HG03103 (cell line): ENCODE measurements at regions not wholly inside any gene's neighbourhood (a gene's known extent, or its start where the extent isn't known, plus 50 kb on each side); places are given as distances from the start of the nearest gene placed in this dataset.
"Not testable (repeated sequence)": the region's sequence is repeated elsewhere in the genome, so short reads cannot be mapped to it uniquely, and the experiment has no call there.

ENCODE experiments used
- ATAC-seq: cut with Tn5 transposase; IDR thresholded peaks from one replicate; pipeline ENCODE4 v1.9.1; 2021; ENCODE audit warnings: low read depth; ENCODE audit not compliant: unreplicated experiment

DNA sequence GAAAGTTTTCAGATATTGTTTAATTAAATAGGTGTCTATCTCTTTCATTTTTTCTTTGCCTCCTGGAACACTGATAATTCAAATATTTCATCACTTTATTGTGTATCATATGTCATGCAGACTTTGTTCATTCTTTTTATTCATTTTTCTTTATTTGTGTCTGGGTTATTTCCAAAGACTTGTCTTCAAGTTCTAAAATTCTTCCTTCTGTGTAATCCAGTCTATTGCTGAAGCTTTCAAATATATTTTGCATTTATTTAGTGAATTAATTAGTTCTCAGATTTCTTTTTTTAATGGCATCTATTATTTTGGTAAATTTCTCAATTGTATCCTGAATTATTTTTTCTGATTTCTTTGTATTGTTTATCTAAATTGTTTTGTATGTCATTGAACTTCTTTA, 70.1 kb downstream of the ZNF330 start:
- ATAC-seq = no peak

GRCh38 chr4:141294306-141294705, 73.6 kb downstream of the ZNF330 start:
- ATAC-seq = no peak

GRCh38 chr4:141301216-141301615, 80.5 kb downstream of the ZNF330 start:
- no peak for ATAC-seq

DNA sequence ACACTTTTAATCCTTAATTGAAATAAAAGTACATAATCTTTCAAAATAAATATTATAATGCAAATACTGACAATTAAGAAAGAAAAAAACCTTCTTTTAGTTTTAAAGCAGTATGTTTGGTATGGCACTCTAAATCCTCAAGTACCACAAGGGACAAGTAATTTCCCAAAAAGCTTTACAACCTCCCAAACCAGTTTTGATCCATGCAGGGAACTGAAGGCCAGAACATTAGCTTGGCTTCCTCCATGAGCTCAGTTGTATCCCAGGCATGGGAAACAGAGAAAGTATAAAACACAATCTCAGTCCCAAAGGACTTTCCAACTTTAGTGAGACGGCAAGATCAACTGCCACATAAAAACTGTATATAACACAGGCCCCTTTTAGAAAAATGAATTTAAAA, 82.2 kb downstream of the ZNF330 start:
- ATAC-seq = no peak

DNA sequence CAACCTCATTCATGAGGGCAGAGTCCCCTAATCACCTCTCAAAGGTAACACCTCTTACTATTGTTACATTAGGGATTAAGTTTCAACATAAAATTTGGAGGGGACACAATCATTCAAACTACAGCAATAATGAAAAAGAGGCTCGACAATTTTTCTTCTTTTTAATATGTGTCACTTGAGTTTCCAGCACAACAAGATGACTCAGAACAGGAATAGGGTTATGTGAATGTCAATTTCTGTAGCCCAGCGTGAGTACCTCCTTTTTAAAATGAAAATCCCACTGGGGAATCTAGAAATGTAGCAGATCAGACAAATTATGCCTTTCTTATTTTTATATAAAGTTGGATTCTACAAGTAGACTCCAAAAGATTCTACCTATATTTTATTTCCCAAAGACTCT, 83.7 kb downstream of the ZNF330 start:
- ATAC-seq = no peak

DNA sequence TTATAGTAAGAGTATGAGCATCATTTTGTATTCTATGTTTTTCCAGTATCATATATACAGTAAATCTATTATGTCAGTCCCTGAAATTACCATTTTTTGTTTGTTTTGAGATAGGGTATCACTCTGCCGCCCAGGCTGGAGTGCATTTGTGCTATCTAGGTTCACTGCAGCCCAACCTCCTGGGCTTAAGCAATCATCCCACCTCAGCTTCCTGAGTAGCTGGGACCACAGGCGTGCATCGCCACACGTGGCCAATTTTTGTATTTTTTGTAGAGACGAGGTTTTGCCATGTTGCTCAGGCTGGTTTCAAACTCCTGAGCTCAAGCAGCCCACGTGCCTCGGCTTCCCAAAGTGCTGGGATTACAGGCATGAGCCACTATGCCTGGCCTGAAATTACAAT, 85.6 kb downstream of the ZNF330 start:
- no peak for ATAC-seq

- ATAC-seq = peak; percentile 100
These were observed 86.6 kb downstream of the ZNF330 start for GRCh38 chr4:141307241-141307689.

DNA sequence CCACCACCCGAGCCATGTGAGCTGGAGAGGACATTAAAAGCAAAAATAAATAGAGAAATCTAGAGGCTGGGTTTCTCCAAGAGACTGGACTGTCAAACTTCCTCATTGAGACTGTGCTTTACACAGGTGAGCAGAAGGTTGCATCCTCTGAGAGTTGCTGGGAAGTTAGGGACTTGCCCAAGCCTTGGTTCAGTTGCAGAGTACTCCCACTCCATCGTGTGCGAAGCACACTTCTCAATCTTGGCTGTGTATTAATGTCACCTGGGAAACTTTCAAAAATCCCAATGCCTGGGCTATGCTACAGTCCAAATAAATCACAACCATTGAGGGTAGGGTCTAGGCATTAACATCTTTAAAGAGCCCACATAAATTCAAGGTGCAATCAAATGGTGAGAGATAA, 89.2 kb downstream of the ZNF330 start:
- no peak for ATAC-seq

DNA sequence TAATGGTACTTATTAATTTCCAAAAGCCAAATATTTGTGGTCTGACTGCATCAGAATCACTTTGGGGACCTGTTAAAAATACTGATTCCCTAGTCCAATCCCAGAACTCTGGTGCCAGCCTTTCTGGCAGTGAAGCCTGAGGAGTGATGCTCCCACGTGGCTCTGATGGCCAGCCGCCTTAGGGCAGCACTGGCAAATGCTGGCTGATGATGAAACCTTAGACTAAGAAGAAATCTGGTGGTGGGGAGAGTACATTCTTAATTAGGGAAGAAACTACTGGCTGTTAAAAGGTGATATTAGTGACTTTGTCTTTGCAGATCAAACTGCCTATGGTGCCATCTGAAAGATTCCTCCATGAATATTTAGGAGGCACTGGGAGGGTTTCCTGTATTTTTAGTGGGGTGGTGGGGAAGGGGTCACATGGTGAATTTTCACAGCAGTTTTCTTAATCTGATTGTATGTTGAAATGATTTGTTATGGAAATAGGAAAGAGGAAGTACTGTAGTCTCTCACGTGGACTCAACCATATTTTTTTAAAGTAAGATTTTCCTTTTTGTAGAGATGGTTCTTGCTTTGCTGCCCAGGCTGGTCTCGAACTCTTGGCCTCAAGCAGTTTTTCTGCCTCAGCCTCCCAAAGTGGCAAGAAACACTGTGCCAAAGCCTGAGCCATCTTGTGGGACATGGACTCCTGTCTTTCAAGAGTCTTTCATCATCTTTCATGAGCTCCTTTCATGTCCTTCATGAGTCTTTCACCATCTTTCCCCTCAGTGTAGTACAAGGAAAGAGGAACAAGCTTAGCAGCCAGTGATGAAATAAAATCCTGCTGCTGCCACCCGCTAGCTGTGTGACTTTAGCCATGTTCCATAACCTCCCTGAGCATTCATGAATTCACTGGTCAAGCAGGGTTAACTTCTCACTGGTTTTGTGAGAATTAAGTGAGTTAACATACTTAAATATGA, 90.8 kb downstream of the ZNF330 start:
- no peak for ATAC-seq

GRCh38 chr4:141314627-141315026, 93.9 kb downstream of the ZNF330 start:
- ATAC-seq = no peak

DNA sequence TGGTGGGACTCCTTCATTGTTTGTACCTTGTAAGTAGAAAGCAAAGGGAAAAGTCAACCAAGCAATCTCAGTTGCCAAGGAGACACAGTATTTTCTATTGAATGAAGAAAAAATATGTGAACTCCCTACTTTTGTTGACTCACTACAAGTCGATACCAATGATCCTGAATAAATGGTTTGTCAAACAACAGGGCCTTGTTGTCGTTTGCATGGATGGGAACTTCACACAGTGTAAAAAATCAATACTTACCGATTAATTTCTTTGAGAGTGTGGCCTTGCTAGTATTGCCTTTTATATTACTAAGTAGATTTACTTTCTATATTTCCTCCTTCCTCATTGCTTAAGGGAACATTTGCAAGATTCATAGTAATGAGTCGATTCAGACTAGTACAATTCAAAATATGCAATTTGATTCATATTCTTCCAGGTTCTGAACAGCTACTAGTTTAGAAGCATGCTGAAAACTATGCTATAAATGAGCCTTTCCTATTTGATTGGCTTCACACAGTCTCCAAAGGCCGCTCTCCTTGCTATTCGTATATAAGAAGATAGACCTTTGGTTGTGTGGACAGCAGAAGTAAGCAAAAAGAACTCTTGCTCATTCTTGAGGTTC, 108.0 kb downstream of the ZNF330 start:
- ATAC-seq = no peak

GRCh38 chr4:141329174-141329569, 108.5 kb downstream of the ZNF330 start:
- no peak for ATAC-seq

DNA sequence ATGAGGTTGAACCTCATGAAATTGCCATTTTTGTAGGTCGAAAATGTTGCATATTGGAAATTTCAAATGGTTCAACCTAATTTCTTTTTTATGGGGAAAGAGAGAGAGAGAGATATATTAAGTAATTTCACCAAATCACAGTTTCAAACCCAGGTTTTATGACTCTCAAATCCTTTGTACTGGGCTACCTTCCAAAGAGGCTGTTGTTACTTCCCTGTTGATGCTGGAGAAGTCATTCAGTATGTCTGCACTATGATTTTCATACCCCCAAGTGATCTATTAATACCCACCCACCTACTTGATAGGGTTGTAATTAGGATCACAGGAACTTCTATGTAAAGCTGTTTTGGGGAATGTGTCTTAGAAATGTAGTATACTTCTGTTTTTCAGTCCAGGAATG, 109.9 kb downstream of the ZNF330 start:
- ATAC-seq = no peak

- ATAC-seq = no peak
These were observed 111.1 kb downstream of the ZNF330 start for GRCh38 chr4:141331534-141332358.

- not testable (repeated sequence) for ATAC-seq
These were observed 111.9 kb downstream of the ZNF330 start for GRCh38 chr4:141332359-141333181.

GRCh38 chr4:141333456-141334230, 112.9 kb downstream of the ZNF330 start:
- not testable (repeated sequence) for ATAC-seq

- ATAC-seq = no peak
These were observed 114.5 kb downstream of the ZNF330 start for GRCh38 chr4:141335166-141335565.

DNA sequence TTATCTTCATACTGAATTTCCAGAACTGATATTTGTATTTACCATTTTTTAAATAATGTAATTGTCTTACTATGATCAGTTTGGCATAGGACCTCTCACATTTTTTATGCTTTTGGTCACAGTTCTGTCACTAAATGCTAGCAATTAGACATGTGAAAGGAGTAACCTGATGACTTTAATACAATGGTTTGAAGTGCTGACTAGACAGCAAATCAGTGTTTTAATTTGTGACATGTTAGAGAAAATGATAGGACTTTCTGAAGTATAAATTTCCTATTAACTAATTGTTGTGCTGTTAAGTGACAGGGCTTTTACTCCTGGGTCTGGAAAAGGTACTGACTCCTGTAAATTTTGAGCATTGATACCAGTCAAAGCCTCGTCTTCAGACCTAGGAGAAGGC, 117.5 kb downstream of the ZNF330 start:
- ATAC-seq = no peak

DNA sequence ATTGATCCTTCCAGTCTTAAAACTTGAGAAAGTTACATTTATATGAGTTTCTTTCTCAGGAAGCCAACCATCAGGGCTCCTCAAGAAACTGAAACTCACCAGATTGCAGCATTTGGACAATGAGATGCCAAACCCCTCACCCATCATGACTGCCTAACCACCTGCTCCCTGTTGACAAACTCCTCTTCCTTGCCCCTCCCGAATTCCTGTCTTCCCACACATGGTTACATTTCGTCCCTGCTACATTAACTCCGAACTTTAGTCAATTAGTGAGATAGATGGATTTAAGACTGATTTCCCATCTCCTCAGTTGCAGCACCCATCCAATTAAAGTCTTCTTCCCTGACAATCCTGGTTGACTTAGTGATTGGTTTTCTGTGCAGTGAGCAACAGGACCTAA, 118.7 kb downstream of the ZNF330 start:
- ATAC-seq = no peak
